HG03432 (cell line): ENCODE measurements at regions not wholly inside any gene's neighbourhood (a gene's known extent, or its start where the extent isn't known, plus 50 kb on each side); places are given as distances from the start of the nearest gene placed in this dataset.

Experiments
- ATAC-seq: cut with Tn5 transposase; IDR thresholded peaks from one replicate; pipeline ENCODE4 v1.9.1; 2021; ENCODE audit warnings: mild to moderate bottlenecking, moderate library complexity; ENCODE audit not compliant: unreplicated experiment

GRCh38 chr20:60962367-60963045 lies 289.6 kb upstream of the CDH4 start:
- no peak for ATAC-seq

- no peak for ATAC-seq
These were observed 288.9 kb upstream of the CDH4 start for GRCh38 chr20:60963146-60963545.

GRCh38 chr20:60964911-60965310 lies 287.1 kb upstream of the CDH4 start:
- no peak for ATAC-seq

GRCh38 chr20:60966031-60966430 lies 286.0 kb upstream of the CDH4 start:
- ATAC-seq, result no peak

- ATAC-seq, result no peak
These were observed 285.3 kb upstream of the CDH4 start for GRCh38 chr20:60966766-60967165.

- no peak for ATAC-seq
These were observed 284.4 kb upstream of the CDH4 start for GRCh38 chr20:60967431-60968316.

GRCh38 chr20:60968853-60969720 lies 283.0 kb upstream of the CDH4 start:
- ATAC-seq, result no peak

- no peak for ATAC-seq
These were observed 281.5 kb upstream of the CDH4 start for GRCh38 chr20:60970601-60971000.

GRCh38 chr20:60974022-60974421 lies 278.0 kb upstream of the CDH4 start:
- no peak for ATAC-seq

GRCh38 chr20:60974441-60974945 lies 277.6 kb upstream of the CDH4 start:
- ATAC-seq, result no peak

GRCh38 chr20:60976139-60976538 lies 275.9 kb upstream of the CDH4 start:
- ATAC-seq, result no peak

GRCh38 chr20:60976913-60977312 lies 275.1 kb upstream of the CDH4 start:
- no peak for ATAC-seq

GRCh38 chr20:60977901-60978300 lies 274.2 kb upstream of the CDH4 start:
- no peak for ATAC-seq

GRCh38 chr20:60984666-60985065 lies 267.4 kb upstream of the CDH4 start:
- no peak for ATAC-seq

GRCh38 chr20:60986506-60987156 lies 265.4 kb upstream of the CDH4 start:
- no peak for ATAC-seq

- ATAC-seq, result no peak
These were observed 262.0 kb upstream of the CDH4 start for GRCh38 chr20:60990061-60990460.

GRCh38 chr20:60990643-60991042 lies 261.4 kb upstream of the CDH4 start:
- no peak for ATAC-seq

GRCh38 chr20:60993433-60994044 lies 258.5 kb upstream of the CDH4 start:
- no peak for ATAC-seq

GRCh38 chr20:60999250-60999649 lies 252.8 kb upstream of the CDH4 start:
- no peak for ATAC-seq

GRCh38 chr20:61002090-61002489 lies 250.0 kb upstream of the CDH4 start:
- ATAC-seq, result no peak
